ENCODE measurements at regions not wholly inside any gene's neighbourhood (a gene's known extent, or its start where the extent isn't known, plus 50 kb on each side); places are given as distances from the start of the nearest gene placed in this dataset.

DNA sequence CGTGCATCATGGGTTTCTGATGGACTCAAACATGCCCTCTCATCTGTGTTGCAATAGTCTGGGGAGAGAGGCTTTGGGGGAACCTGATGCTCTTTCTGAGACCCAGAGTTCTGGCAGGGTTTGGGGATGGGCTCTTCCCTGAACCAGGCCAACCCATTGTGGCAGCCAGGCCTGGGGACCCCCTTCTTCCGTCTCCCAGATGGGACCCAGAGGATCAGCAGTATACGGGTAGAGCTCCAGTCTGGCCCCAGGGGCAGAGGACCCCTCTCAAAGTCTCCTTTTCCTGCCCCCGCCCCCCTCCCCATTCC is 333.7 kb downstream of the DYSF start:
- 9% methylated on average over 3 of the region's 4 CpGs for WGBS (ENCODE audit: insufficient coverage, low coverage, missing lambda C conversion rate)
- Histone ChIP-seq H3K36me3 (ENCODE audit: control insufficient read depth, insufficient read depth, low read length) (no peaks in the 10 kb centered on the region), H3K9me3 (replicated peaks; ENCODE audit: control insufficient read depth, insufficient read depth, low read depth, low read length) (no peaks in the 10 kb centered on the region), H4K20me1 (replicated peaks; ENCODE audit: control insufficient read depth, insufficient read depth, low read length) (no peaks in the 10 kb centered on the region; the same call in 1 of the 2 replicates), H3K4me2 (ENCODE audit: insufficient read depth, low read length) (no peak overlapping the region), H3K27me3 (ENCODE audit: control insufficient read depth in 2 of 2, insufficient read depth in 2 of 2, low read length in 2 of 2) (peaks cover 13 to 44% of the 10 kb centered on the region in 2 experiments; a peak in 4 of 5 replicates), H2AFZ (ENCODE audit: low read depth, low read length) (no peak overlapping the region), H3K27ac (ENCODE audit: extremely low read depth, low read depth, low read length) (no peak overlapping the region), H3K4me3 (no peak overlapping the region), H3K79me2 (ENCODE audit: control insufficient read depth, insufficient read depth, low read length) (no peaks in the 10 kb centered on the region), H3K4me1 (replicated peaks in 1 of 2; ENCODE audit: control insufficient read depth in 2 of 2, insufficient read depth in 2 of 2, low read length in 2 of 2) (peaks cover 0 to 4% of the 10 kb centered on the region in 2 experiments; a peak in 1 of 5 replicates), H3K9me1 (ENCODE audit: control insufficient read depth, insufficient read depth, low read length) (no peaks in the 10 kb centered on the region), H3K9ac (ENCODE audit: insufficient read depth in 1 of 2, low read depth in 2 of 2, low read length in 2 of 2) (no peak overlapping the region)
- in situ Hi-C loops (cut with MboI): loop anchor here (5.0 kb wide), 1 partner anchor 235 kb away; no protein-coding TSS in a partner anchor
- POLR2A ChIA-PET: interaction anchor here (1.2 kb wide), 1 partner anchor 9 kb away, joined by 3 read pairs; no protein-coding TSS in a partner anchor
- no peak for DNase-seq (ENCODE audit: extremely low read depth in 1 of 4, low spot score in 3 of 4)
- CTCF ChIA-PET (ENCODE audit: low intra/inter-chr PET ratio): no interaction called here
- BruUV-seq (replicated peaks): no TSS peak
- TF ChIP-seq DMBX1 (CRISPR knock-in tag; IDR thresholded peaks at IDR 0.05; ENCODE audit: borderline replicate concordance): no peak
- TF ChIP-seq, protein P1, sequence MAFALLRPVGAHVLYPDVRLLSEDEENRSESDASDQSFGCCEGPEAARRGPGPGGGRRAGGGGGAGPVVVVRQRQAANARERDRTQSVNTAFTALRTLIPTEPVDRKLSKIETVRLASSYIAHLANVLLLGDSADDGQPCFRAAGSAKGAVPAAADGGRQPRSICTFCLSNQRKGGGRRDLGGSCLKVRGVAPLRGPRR (CRISPR knock-in tag; IDR thresholded peaks at IDR 0.05): no peak
- TF ChIP-seq ETV1 (tag; conservative IDR thresholded peaks at IDR 0.05; ENCODE audit: low read depth): no peak
- TF ChIP-seq, protein P2, sequence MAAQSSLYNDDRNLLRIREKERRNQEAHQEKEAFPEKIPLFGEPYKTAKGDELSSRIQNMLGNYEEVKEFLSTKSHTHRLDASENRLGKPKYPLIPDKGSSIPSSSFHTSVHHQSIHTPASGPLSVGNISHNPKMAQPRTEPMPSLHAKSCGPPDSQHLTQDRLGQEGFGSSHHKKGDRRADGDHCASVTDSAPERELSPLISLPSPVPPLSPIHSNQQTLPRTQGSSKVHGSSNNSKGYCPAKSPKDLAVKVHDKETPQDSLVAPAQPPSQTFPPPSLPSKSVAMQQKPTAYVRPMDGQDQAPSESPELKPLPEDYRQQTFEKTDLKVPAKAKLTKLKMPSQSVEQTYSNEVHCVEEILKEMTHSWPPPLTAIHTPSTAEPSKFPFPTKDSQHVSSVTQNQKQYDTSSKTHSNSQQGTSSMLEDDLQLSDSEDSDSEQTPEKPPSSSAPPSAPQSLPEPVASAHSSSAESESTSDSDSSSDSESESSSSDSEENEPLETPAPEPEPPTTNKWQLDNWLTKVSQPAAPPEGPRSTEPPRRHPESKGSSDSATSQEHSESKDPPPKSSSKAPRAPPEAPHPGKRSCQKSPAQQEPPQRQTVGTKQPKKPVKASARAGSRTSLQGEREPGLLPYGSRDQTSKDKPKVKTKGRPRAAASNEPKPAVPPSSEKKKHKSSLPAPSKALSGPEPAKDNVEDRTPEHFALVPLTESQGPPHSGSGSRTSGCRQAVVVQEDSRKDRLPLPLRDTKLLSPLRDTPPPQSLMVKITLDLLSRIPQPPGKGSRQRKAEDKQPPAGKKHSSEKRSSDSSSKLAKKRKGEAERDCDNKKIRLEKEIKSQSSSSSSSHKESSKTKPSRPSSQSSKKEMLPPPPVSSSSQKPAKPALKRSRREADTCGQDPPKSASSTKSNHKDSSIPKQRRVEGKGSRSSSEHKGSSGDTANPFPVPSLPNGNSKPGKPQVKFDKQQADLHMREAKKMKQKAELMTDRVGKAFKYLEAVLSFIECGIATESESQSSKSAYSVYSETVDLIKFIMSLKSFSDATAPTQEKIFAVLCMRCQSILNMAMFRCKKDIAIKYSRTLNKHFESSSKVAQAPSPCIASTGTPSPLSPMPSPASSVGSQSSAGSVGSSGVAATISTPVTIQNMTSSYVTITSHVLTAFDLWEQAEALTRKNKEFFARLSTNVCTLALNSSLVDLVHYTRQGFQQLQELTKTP (IDR thresholded peaks at IDR 0.05; ENCODE audit: low read depth in 1 of 2, partially characterized antibody in 2 of 2): no peak
- TF ChIP-seq KDM4B (IDR thresholded peaks at IDR 0.05; ENCODE audit: borderline replicate concordance in 2 of 2, low read depth in 1 of 2): no peak
- TF ChIP-seq LARP7 (IDR thresholded peaks at IDR 0.05): no peak
- no peak for TF ChIP-seq PHB (CRISPR knock-in tag; IDR thresholded peaks at IDR 0.05)
- no peak for TF ChIP-seq TCF7 (IDR thresholded peaks at IDR 0.05; ENCODE audit: borderline replicate concordance)
- no peak for TF ChIP-seq ZNF232 (CRISPR knock-in tag; IDR thresholded peaks at IDR 0.05)
- no peak for TF ChIP-seq SAFB (IDR thresholded peaks at IDR 0.05; ENCODE audit: borderline replicate concordance, low read depth, low read length)
- TF ChIP-seq SMARCA4 (IDR thresholded peaks at IDR 0.05): no peak
- no peak for TF ChIP-seq ATF1 (CRISPR knock-in tag; IDR thresholded peaks at IDR 0.05)
- TF ChIP-seq ATF1 (tag; IDR thresholded peaks at IDR 0.05): no peak
- no peak for TF ChIP-seq SP1 (CRISPR knock-in tag; IDR thresholded peaks at IDR 0.05)
- FAIRE-seq: no peak
- intact Hi-C loops (cut with micrococcal nuclease): no loop called here
- no peak for ATAC-seq

Data from K562 (cell line).